Astrocyte (in vitro differentiated cells and primary cell): ENCODE measurements at regions not wholly inside any gene's neighbourhood (a gene's known extent, or its start where the extent isn't known, plus 50 kb on each side); places are given as distances from the start of the nearest gene placed in this dataset.

ENCODE experiments used
- EZH2 ChIP-seq: IDR thresholded peaks from 2 replicates; pipeline ENCODE4 v1.6.1; 2012; ENCODE audit warnings: mild to moderate bottlenecking, low read length, inconsistent platforms; ENCODE audit not compliant: insufficient read depth
- TF ChIP-seq, protein P1 (sequence below): IDR thresholded peaks from 2 replicates; pipeline ENCODE4 v1.5.1; 2011; ENCODE audit warnings: low read depth, mild to moderate bottlenecking, inconsistent platforms, low read length, moderate library complexity; ENCODE audit not compliant: insufficient read depth

DNA sequence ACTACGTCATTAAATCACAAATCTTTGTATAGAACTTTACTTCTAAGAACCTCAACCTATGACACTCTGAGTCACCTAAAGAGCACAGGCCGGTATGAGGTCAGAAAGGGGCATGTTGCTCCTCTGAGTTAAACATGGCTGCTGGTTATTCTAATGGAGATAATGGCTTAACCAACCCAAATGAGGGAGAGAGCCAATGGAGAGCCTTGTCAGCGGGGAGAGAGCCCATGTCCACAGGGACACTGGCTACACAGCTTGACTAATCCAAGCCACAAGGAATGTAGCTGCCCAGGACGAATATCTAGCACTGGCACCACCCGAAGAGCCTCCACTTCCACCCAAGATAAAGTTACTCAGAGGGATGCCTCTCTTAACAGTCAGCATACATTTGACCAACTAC, 77.0 kb upstream of the STAC start:
- TF ChIP-seq, protein P1, sequence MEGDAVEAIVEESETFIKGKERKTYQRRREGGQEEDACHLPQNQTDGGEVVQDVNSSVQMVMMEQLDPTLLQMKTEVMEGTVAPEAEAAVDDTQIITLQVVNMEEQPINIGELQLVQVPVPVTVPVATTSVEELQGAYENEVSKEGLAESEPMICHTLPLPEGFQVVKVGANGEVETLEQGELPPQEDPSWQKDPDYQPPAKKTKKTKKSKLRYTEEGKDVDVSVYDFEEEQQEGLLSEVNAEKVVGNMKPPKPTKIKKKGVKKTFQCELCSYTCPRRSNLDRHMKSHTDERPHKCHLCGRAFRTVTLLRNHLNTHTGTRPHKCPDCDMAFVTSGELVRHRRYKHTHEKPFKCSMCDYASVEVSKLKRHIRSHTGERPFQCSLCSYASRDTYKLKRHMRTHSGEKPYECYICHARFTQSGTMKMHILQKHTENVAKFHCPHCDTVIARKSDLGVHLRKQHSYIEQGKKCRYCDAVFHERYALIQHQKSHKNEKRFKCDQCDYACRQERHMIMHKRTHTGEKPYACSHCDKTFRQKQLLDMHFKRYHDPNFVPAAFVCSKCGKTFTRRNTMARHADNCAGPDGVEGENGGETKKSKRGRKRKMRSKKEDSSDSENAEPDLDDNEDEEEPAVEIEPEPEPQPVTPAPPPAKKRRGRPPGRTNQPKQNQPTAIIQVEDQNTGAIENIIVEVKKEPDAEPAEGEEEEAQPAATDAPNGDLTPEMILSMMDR: no peak
- TF ChIP-seq EZH2: no peak
